Thyroid gland (tissue), 4 donors: ENCODE measurements at regions not wholly inside any gene's neighbourhood (a gene's known extent, or its start where the extent isn't known, plus 50 kb on each side); places are given as distances from the start of the nearest gene placed in this dataset.
A peak's percentile ranks its signal among the peaks of the same experiment; 100 is the strongest.

ENCODE experiments used
- DNase-seq, 2 donors: peaks; one replicate each; pipeline ENCODE4 v3.0.0-alpha.2; 2019
- H3K27ac ChIP-seq, 3 donors: fragments of 200-600 bp; sonication (generic); 1 replicate in 2 of 3; 2 replicates in 1 of 3; pipeline ENCODE4 v1.5.1; 2016 to 2019; ENCODE audit warnings: mild to moderate bottlenecking in 1 of 3, moderate library complexity in 1 of 3
- H3K27me3 ChIP-seq: fragments of 200-600 bp; sonication (generic); one replicate; pipeline ENCODE4 v1.5.1; 2019
- H3K36me3 ChIP-seq, 2 donors: fragments of 200-600 bp; sonication (generic); one replicate each; pipeline ENCODE4 v1.5.1; 2016 to 2019
- H3K4me1 ChIP-seq, 2 donors: fragments of 200-600 bp; sonication (generic); one replicate each; pipeline ENCODE4 v1.5.1; 2017 to 2019
- H3K4me3 ChIP-seq, 3 donors: fragments of 200-600 bp; sonication (generic); replicated peaks in 1 of 3; 1 replicate in 2 of 3; 2 replicates in 1 of 3; pipeline ENCODE4 v1.5.1; 2016; ENCODE audit warnings: mild to moderate bottlenecking in 1 of 3
- H3K9me3 ChIP-seq: fragments of 200-600 bp; sonication (generic); one replicate; pipeline ENCODE4 v1.5.1; 2017
- CTCF ChIP-seq, 6 experiments: fragments of 200-600 bp in 3 of 6; fragments of 450-650 bp in 3 of 6; sonication (generic) in 3 of 6; IDR thresholded peaks; one replicate each; pipeline ENCODE4 v1.5.1; 2016 to 2019; ENCODE audit warnings: antibody characterized with exemption in 6 of 6, mild to moderate bottlenecking in 2 of 6, inconsistent platforms in 1 of 6, moderate library complexity in 1 of 6
- POLR2A ChIP-seq, 2 donors: fragments of 450-650 bp; IDR thresholded peaks; one replicate each; pipeline ENCODE4 v1.6.1; 2017; ENCODE audit warnings: antibody characterized with exemption in 2 of 2, mild to moderate bottlenecking in 2 of 2, moderate library complexity in 1 of 2
- WGBS, 2 donors: methylation state at CpG; one replicate each; pipeline ENCODE4 v1.1.5; 2017; 5-methylcytosine and 5-hydroxymethylcytosine counted together
- intact Hi-C: fragments of 100-400 bp; cut with DNase I; formaldehyde crosslinking; loops from one replicate; pipeline ENCODE4 v1.15.1; 2023

- Histone ChIP-seq H3K36me3 (no peaks in the 10 kb centered on the region), H3K4me3 (no peak overlapping the region), H3K27ac (no peak overlapping the region), H3K4me1 (no peaks in the 10 kb centered on the region), H3K27me3 (no peaks in the 10 kb centered on the region), H3K9me3 (no peaks in the 10 kb centered on the region)
- 48 to 58% methylated on average over 1 of the region's 1 CpG for WGBS, 2 donors
- intact Hi-C loops = no loop called here
- TF ChIP-seq CTCF (IDR thresholded peaks at IDR 0.05) (no peak), POLR2A (IDR thresholded peaks at IDR 0.05) (no peak)
- no peak for DNase-seq
Measured at GRCh38 chr12:5197131-5197530, 153.5 kb downstream of the KCNA5 start.

- intact Hi-C loops = no loop called here
- WGBS, 2 donors = 75 to 83% methylated on average over 2 of the region's 2 CpGs
Measured at GRCh38 chr12:5197656-5198055, 154.0 kb downstream of the KCNA5 start.

GRCh38 chr12:5200278-5201087, 156.8 kb downstream of the KCNA5 start:
- DNase-seq = peak; percentile 14 to 23
- WGBS, 2 donors = 19 to 25% methylated on average over 14 of the region's 14 CpGs
- Histone ChIP-seq H3K27me3 (no peaks in the 10 kb centered on the region), H3K9me3 (no peaks in the 10 kb centered on the region), H3K4me1 (no peaks in the 10 kb centered on the region), H3K27ac (no peak overlapping the region), H3K4me3 (no peak overlapping the region), H3K36me3 (no peaks in the 10 kb centered on the region)
- TF ChIP-seq CTCF (IDR thresholded peaks at IDR 0.05) (peak in 4 of 6 experiments; percentile 14 to 49 (median 32)), POLR2A (IDR thresholded peaks at IDR 0.05) (no peak)
- intact Hi-C loops = no loop called here

More at GRCh38 chr12:5197656-5198055, 154.0 kb downstream of the KCNA5 start:
- no peaks in the 10 kb centered on the region for H3K4me1 ChIP-seq
- no peaks in the 10 kb centered on the region for H3K27me3 ChIP-seq
- no peaks in the 10 kb centered on the region for H3K9me3 ChIP-seq
- TF ChIP-seq POLR2A (IDR thresholded peaks at IDR 0.05) = no peak
- no peak for TF ChIP-seq CTCF (IDR thresholded peaks at IDR 0.05)
- DNase-seq = no peak
- H3K27ac ChIP-seq = no peak overlapping the region
- H3K4me3 ChIP-seq = no peak overlapping the region
- H3K36me3 ChIP-seq = no peaks in the 10 kb centered on the region

- no peak overlapping the region for H3K27ac ChIP-seq
- no peaks in the 10 kb centered on the region for H3K27me3 ChIP-seq
- DNase-seq = peak in 1 of 2 donors; percentile 2
- intact Hi-C loops = no loop called here
- H3K4me3 ChIP-seq = no peak overlapping the region
- TF ChIP-seq POLR2A (IDR thresholded peaks at IDR 0.05) (no peak), CTCF (IDR thresholded peaks at IDR 0.05) (no peak)
- 52 to 60% methylated on average over 18 of the region's 18 CpGs for WGBS, 2 donors
- no peaks in the 10 kb centered on the region for H3K36me3 ChIP-seq
- no peaks in the 10 kb centered on the region for H3K4me1 ChIP-seq
- no peaks in the 10 kb centered on the region for H3K9me3 ChIP-seq
Measured at GRCh38 chr12:5201554-5202218, 158.0 kb downstream of the KCNA5 start.

- no peak overlapping the region for H3K27ac ChIP-seq
- H3K27me3 ChIP-seq = no peaks in the 10 kb centered on the region
- WGBS, 2 donors = 0% methylated on average over 1 of the region's 1 CpG
- H3K4me1 ChIP-seq = no peaks in the 10 kb centered on the region
- no peak overlapping the region for H3K4me3 ChIP-seq
- no peaks in the 10 kb centered on the region for H3K9me3 ChIP-seq
- intact Hi-C loops = no loop called here
- no peaks in the 10 kb centered on the region for H3K36me3 ChIP-seq
- DNase-seq = no peak
- TF ChIP-seq CTCF (IDR thresholded peaks at IDR 0.05) = no peak
- TF ChIP-seq POLR2A (IDR thresholded peaks at IDR 0.05) = no peak
Measured at GRCh38 chr12:5203274-5203673, 159.6 kb downstream of the KCNA5 start.
